ENCODE measurements at regions not wholly inside any gene's neighbourhood (a gene's known extent, or its start where the extent isn't known, plus 50 kb on each side); places are given as distances from the start of the nearest gene placed in this dataset.
"Not testable (repeated sequence)": the region's sequence is repeated elsewhere in the genome, so short reads cannot be mapped to it uniquely, and the experiment has no call there.

- Mint-ChIP-seq H3K36me3 (no peaks in the 10 kb centered on the region), H3K27ac (no peak overlapping the region), H3K9me3 (no peaks in the 10 kb centered on the region), H3K27me3 (no peaks in the 10 kb centered on the region), H3K4me3 (no peak overlapping the region), H3K4me1 (ENCODE audit: low read depth in 2 of 2) (no peaks in the 10 kb centered on the region)
- ATAC-seq (no peak), DNase-seq (ENCODE audit: low spot score) (no peak)
Observed at GRCh38 chr2:16099326-16099725, 159.0 kb downstream of the MYCN start.

GRCh38 chr2:16096962-16097361 is 156.6 kb downstream of the MYCN start:
- Mint-ChIP-seq H3K27me3 (no peaks in the 10 kb centered on the region), H3K9me3 (no peaks in the 10 kb centered on the region), H3K27ac (no peak overlapping the region), H3K36me3 (no peaks in the 10 kb centered on the region), H3K4me3 (no peak overlapping the region), H3K4me1 (ENCODE audit: low read depth in 2 of 2) (no peaks in the 10 kb centered on the region)
- no peak for DNase-seq (ENCODE audit: low spot score)
- ATAC-seq: no peak

DNA sequence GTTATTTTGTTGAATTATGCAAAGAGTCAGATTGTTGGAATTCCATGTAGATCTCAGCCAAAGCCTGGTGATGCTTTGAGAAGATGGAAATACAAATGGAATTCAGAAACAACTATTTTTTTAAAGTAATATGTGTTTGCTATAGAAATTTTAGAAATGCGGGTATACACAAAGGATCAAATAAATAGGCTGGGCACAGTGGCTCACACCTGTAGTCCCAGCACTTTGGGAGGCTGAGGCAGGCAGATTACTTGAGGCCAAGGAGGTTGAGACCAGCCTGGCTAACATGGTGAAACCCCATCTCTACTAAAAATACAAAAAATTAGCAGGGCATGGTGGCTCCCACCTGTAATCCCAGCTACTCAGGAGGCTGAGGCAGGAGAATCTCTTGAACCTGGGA is 155.1 kb downstream of the MYCN start:
- H3K36me3 Mint-ChIP-seq; ATAC-seq; H3K9me3 Mint-ChIP-seq; H3K4me3 Mint-ChIP-seq; DNase-seq (ENCODE audit: low spot score); H3K4me1 Mint-ChIP-seq (ENCODE audit: low read depth in 2 of 2); H3K27ac Mint-ChIP-seq; H3K27me3 Mint-ChIP-seq: not testable (repeated sequence)

DNA sequence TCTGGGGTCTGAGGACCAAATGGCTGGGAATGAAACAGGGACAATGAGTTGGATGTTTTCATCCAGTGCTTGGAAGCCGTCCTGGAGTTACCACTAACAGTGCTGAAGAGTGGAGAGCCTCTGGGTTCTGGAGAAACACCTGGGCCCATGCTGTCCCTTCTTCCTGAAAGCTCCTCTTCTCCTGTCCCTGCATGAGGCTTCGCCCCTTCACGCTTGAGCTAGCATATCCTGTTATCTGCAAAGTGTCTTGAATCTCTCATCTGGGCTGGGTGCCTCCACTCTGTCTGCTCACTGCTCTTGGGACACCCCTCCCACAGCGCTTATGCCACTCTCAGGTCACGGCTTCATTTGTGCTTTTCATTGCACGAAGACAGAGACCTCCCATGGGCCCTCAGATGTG is 154.5 kb downstream of the MYCN start:
- Mint-ChIP-seq H3K27me3 (no peaks in the 10 kb centered on the region), H3K36me3 (no peaks in the 10 kb centered on the region)

DNA sequence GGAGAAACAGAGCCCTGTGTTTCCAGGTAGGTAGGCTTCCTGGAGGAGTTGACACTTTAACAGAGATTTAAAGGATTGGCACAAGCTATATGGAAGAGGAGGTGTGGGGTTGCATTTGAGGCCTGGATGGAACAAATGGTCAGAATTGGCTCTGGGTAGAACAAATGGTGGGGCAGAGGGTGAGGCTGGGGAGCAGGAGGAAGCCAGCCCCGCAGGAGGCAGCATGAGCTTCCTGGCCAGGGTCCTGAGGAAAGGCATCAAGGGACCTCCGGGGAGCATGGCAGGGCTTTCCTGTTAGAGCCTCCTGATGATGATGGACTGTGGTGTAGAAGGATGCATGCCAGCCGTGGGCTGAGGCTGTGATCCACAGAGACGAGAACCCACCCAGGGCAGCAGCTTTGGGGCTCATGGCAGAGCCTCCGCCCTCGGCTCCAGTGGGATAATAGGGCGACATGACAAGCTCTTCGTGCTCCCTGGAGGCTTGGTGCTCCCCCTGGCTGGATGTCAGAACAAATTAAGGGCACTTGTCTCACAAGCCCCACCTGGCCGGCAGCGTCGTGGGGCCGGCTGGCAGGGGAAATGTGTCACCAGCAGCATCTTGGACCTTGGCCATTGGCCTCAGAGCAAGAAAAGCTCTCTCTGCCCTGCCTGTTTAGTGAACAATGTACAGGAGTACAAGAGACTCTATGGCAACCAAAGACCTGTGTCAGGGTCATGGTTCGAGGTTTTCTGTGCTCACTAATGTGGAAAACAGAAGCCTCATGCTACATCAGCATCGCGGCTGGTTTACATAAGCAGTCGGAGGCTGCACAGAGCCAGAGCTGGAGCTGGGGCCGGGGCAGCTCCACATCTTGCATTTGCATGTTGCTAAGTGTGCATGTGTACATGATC is 153.5 kb downstream of the MYCN start:
- H3K4me3 Mint-ChIP-seq: no peak overlapping the region
- no peaks in the 10 kb centered on the region for H3K36me3 Mint-ChIP-seq
- ATAC-seq (no peak), DNase-seq (ENCODE audit: low spot score) (no peak)
- no peaks in the 10 kb centered on the region for H3K9me3 Mint-ChIP-seq
- no peak overlapping the region for H3K27ac Mint-ChIP-seq
- no peaks in the 10 kb centered on the region for H3K4me1 Mint-ChIP-seq (ENCODE audit: low read depth in 2 of 2)
- H3K27me3 Mint-ChIP-seq: no peaks in the 10 kb centered on the region

More for the DNA sequence above, 154.5 kb downstream of the MYCN start:
- no peaks in the 10 kb centered on the region for H3K4me1 Mint-ChIP-seq (ENCODE audit: low read depth in 2 of 2)
- no peaks in the 10 kb centered on the region for H3K9me3 Mint-ChIP-seq
- no peak overlapping the region for H3K27ac Mint-ChIP-seq
- ATAC-seq (no peak), DNase-seq (ENCODE audit: low spot score) (no peak)
- no peak overlapping the region for H3K4me3 Mint-ChIP-seq

GRCh38 chr2:16092861-16093638 is 152.7 kb downstream of the MYCN start:
- no peak for DNase-seq (ENCODE audit: low spot score)
- Mint-ChIP-seq H3K27me3 (no peaks in the 10 kb centered on the region), H3K4me3 (no peak overlapping the region), H3K36me3 (no peaks in the 10 kb centered on the region), H3K4me1 (ENCODE audit: low read depth in 2 of 2) (no peaks in the 10 kb centered on the region), H3K9me3 (no peaks in the 10 kb centered on the region), H3K27ac (no peak overlapping the region)
- no peak for ATAC-seq

- no peaks in the 10 kb centered on the region for H3K9me3 Mint-ChIP-seq
- DNase-seq (ENCODE audit: low spot score) (no peak), ATAC-seq (no peak)
- no peak overlapping the region for H3K27ac Mint-ChIP-seq
- no peaks in the 10 kb centered on the region for H3K36me3 Mint-ChIP-seq
- no peaks in the 10 kb centered on the region for H3K4me1 Mint-ChIP-seq (ENCODE audit: low read depth in 2 of 2)
- H3K27me3 Mint-ChIP-seq: no peaks in the 10 kb centered on the region
- H3K4me3 Mint-ChIP-seq: no peak overlapping the region
Observed at GRCh38 chr2:16091576-16092282, 151.4 kb downstream of the MYCN start.

DNA sequence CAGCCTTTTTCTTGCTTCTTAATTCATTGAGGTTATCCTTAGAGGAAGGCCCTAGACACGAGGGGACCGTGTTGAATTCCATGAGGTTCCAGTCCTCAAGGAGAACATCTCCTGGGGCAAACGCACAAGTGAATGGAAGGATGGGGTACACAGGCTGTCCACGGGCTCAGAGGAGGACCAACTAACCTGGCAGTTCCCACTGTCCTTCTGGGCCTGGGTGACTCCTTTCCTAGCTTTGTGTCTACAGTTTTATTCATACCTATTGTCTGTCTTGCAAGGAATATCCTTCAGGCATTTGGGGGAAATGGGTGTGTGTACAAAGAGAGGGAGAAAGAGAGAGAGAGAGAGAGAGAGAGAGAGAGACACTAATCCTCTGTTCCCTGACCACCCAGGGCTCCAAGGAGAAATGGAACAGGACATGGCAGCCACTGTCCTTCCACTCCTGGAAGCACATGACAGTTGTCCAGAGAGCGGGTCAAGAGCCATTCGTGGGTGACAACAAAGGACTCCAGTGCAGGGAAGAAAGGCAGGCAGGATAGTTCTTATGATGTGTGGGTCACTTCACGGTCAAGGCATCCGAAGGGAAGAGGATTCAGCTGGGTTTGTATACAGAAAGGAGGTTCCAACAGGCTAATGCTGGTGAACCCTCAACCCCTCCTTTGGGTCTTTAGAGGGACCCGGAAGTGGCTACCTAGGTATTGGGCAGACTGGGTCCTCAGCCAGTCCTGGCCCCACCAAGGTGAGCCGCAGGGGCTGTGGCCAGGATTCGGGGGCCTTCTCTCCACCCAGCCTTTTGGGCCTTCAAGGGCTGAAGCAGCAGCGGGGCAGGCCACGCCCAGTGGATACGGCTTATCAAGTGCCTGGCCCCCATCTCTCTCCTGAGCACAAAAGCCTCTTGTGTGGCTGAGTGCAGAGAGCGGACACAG is 150.6 kb downstream of the MYCN start:
- H3K27me3 Mint-ChIP-seq: no peaks in the 10 kb centered on the region
- no peak overlapping the region for H3K4me3 Mint-ChIP-seq
- no peak for DNase-seq (ENCODE audit: low spot score)
- no peaks in the 10 kb centered on the region for H3K36me3 Mint-ChIP-seq
- no peaks in the 10 kb centered on the region for H3K9me3 Mint-ChIP-seq
- H3K27ac Mint-ChIP-seq: no peak overlapping the region
- peak in 1 of 2 donors; percentile 26 for ATAC-seq
- H3K4me1 Mint-ChIP-seq (ENCODE audit: low read depth in 2 of 2): no peaks in the 10 kb centered on the region

- not testable (repeated sequence) for H3K4me3 Mint-ChIP-seq; H3K9me3 Mint-ChIP-seq; DNase-seq (ENCODE audit: low spot score); H3K36me3 Mint-ChIP-seq; H3K4me1 Mint-ChIP-seq (ENCODE audit: low read depth in 2 of 2); ATAC-seq; H3K27me3 Mint-ChIP-seq; H3K27ac Mint-ChIP-seq
Observed at GRCh38 chr2:16089491-16089890, 149.1 kb downstream of the MYCN start.

GRCh38 chr2:16088802-16089112 is 148.4 kb downstream of the MYCN start:
- Mint-ChIP-seq H3K4me3 (no peak overlapping the region), H3K36me3 (no peaks in the 10 kb centered on the region), H3K27me3 (peaks cover 0 to 2% of the 10 kb centered on the region in 2 donors), H3K4me1 (ENCODE audit: low read depth in 2 of 2) (no peaks in the 10 kb centered on the region), H3K9me3 (no peaks in the 10 kb centered on the region), H3K27ac (no peak overlapping the region)
- DNase-seq (ENCODE audit: low spot score) (no peak), ATAC-seq (no peak)

DNA sequence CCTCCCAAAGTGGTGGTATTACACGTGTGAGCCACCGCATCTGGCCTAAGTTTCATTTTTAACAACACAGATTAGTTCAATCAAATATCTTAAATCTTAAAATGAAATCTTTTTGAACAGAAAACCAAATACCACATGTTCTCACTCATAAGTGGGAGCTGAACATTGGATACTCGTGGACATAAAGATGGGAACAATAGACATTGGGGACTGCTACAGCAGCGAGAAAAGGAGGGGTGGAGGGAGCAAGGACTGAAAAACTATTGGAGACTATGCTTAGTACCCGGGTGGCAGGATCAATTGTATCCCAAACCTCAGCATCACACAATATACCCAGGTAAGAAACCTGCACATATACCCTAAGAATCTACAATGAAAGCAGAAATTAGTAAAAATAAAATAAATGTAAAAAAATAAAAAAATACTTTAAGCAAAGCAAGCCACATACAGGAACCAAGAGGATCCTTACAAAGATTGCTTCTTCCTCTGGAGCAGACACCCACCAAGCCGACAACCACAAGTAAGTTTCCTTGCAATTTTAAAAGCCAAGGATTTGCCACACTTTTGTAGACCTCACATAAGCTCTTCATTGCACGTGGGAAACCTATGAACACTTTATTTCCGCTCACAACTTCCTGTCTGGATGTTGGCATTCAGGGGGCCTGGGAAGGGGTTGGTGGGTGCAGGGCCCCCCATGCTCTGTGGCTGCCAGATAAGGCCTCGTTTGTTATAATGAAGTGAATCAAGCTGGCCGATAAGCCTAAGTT is 147.9 kb downstream of the MYCN start:
- DNase-seq (ENCODE audit: low spot score) (no peak), ATAC-seq (no peak)
- H3K36me3 Mint-ChIP-seq: no peaks in the 10 kb centered on the region
- H3K9me3 Mint-ChIP-seq: no peaks in the 10 kb centered on the region
- H3K27me3 Mint-ChIP-seq: peaks cover 0 to 2% of the 10 kb centered on the region in 2 donors
- H3K4me1 Mint-ChIP-seq (ENCODE audit: low read depth in 2 of 2): no peaks in the 10 kb centered on the region
- H3K4me3 Mint-ChIP-seq: no peak overlapping the region
- no peak overlapping the region for H3K27ac Mint-ChIP-seq

DNA sequence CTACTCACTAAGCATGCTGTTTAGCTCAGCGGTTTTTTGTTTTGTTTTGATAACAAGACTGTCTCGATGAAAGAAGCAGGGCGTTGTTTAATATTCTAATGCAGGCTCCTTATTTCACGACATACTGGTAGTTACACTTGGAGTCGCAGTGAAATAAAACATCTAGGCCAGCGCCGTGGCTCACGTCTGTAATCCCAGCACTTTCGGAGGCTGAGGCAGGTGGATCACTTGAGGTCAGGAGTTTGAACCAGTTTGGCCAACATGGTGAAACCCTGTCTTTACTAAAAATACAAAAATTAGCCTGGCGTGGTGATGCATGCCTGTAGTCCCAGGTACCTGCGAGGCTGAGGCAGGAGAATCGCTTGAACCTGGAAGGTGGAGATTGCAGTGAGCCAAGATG is 145.8 kb downstream of the MYCN start:
- H3K27ac Mint-ChIP-seq; H3K4me1 Mint-ChIP-seq (ENCODE audit: low read depth in 2 of 2); H3K9me3 Mint-ChIP-seq; DNase-seq (ENCODE audit: low spot score); ATAC-seq; H3K36me3 Mint-ChIP-seq; H3K4me3 Mint-ChIP-seq; H3K27me3 Mint-ChIP-seq: not testable (repeated sequence)

DNA sequence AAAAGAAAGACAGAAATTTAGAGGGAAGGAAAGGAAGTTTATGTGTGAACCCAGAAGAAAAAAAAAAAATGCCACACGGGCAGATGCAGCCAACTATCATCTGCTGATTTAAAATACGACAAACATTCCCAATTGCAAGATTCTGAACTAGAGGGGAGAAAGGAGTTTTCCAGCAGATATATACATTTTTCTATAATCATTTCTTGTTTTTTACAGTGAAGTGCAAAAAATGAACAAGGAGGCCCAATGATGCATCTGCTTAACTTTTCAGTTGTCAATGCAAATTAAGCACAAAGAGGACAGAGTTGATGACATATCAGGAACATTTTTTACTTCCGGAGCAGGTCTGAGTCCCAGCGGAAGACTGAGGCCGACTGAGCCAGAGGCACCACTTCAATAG is 144.7 kb downstream of the MYCN start:
- Mint-ChIP-seq H3K27me3 (peaks cover 0 to 2% of the 10 kb centered on the region in 2 donors), H3K4me1 (ENCODE audit: low read depth in 2 of 2) (no peaks in the 10 kb centered on the region), H3K27ac (no peak overlapping the region), H3K36me3 (no peaks in the 10 kb centered on the region), H3K4me3 (no peak overlapping the region), H3K9me3 (no peaks in the 10 kb centered on the region)
- ATAC-seq (no peak), DNase-seq (ENCODE audit: low spot score) (no peak)
